ENCODE measurements at regions not wholly inside any gene's neighbourhood (a gene's known extent, or its start where the extent isn't known, plus 50 kb on each side); places are given as distances from the start of the nearest gene placed in this dataset.

GRCh38 chr3:34179716-34180115 lies 381.3 kb downstream of the PDCD6IP start:
- no peak for TF ChIP-seq POLR2A (IDR thresholded peaks at IDR 0.05)
- no peak for TF ChIP-seq CTCF (IDR thresholded peaks at IDR 0.05 in 8 of 11, conservative IDR thresholded peaks at IDR 0.05 in 3 of 11)

Measured in spleen (tissue), 7 donors.